GM12872 (cell line): ENCODE measurements at regions not wholly inside any gene's neighbourhood (a gene's known extent, or its start where the extent isn't known, plus 50 kb on each side); places are given as distances from the start of the nearest gene placed in this dataset.

Experiments
- CTCF ChIP-seq: IDR thresholded peaks from 3 replicates; pipeline ENCODE4 v1.5.1; 2011; ENCODE audit warnings: low read depth, mild to moderate bottlenecking, low read length, moderate library complexity; ENCODE audit not compliant: insufficient read depth

- TF ChIP-seq CTCF = no peak
Observed at GRCh38 chr3:59418836-59419235, 369.0 kb upstream of the CFAP20DC start.

GRCh38 chr3:59412516-59412915 lies 362.7 kb upstream of the CFAP20DC start:
- TF ChIP-seq CTCF = no peak

GRCh38 chr3:59411694-59412093 lies 361.9 kb upstream of the CFAP20DC start:
- TF ChIP-seq CTCF = no peak

- TF ChIP-seq CTCF = no peak
Observed at GRCh38 chr3:59411186-59411585, 361.4 kb upstream of the CFAP20DC start.

GRCh38 chr3:59408047-59408624 lies 358.3 kb upstream of the CFAP20DC start:
- TF ChIP-seq CTCF = no peak

- no peak for TF ChIP-seq CTCF
Observed at GRCh38 chr3:59407425-59407824, 357.6 kb upstream of the CFAP20DC start.

- TF ChIP-seq CTCF = no peak
Observed at GRCh38 chr3:59406943-59407342, 357.1 kb upstream of the CFAP20DC start.
